Endothelial cell of umbilical vein (primary cell): ENCODE measurements at regions not wholly inside any gene's neighbourhood (a gene's known extent, or its start where the extent isn't known, plus 50 kb on each side); places are given as distances from the start of the nearest gene placed in this dataset.

Experiments
- BruUV-seq: library from RNA; stranded (reverse); fragments of 400-500 nt; replicated peaks from 2 replicates; lab custom pipeline; 2021; lab: Mats Ljungman, UMichigan
- CTCF ChIA-PET: fragments of 300-600, 350-600 bp; sonication (Branson Sonifier 250); formaldehyde crosslinking; loops from one replicate; lab custom pipeline; 2021; ENCODE audit warnings: antibody characterized with exemption, inconsistent platforms; lab: Charles Lee
- POLR2A ChIA-PET: fragments of 300-600, 350-600 bp; sonication (Branson Sonifier 250); formaldehyde crosslinking; loops from one replicate; lab custom pipeline; 2021; ENCODE audit warnings: antibody characterized with exemption, inconsistent platforms; lab: Charles Lee
- DNase-seq: peaks from one replicate; pipeline ENCODE4 v3.0.0-alpha.2; 2011; ENCODE audit warnings: low read depth, low spot score
- FAIRE-seq: peaks from 2 replicates; lab custom pipeline; 2011; peaks lifted over from hg19 to GRCh38; lab: Jason Lieb, UNC
- H2AFZ ChIP-seq: 2 replicates; pipeline ENCODE4 v1.6.0; 2012; ENCODE audit warnings: low read depth, low read length, control low read depth, inconsistent platforms
- H3K27ac ChIP-seq: 2 replicates; pipeline ENCODE4 v1.5.1; 2011; ENCODE audit warnings: low read depth, mild to moderate bottlenecking, control low read depth, low read length, moderate library complexity; ENCODE audit not compliant: insufficient read depth
- H3K27me3 ChIP-seq, 2 experiments: 2 replicates each; pipeline versions ENCODE4 v1.6.0 to v1.6.1; 2011; ENCODE audit warnings: low read length in 2 of 2, mixed read lengths in 1 of 2; ENCODE audit not compliant: control insufficient read depth in 2 of 2, insufficient read depth in 2 of 2
- H3K36me3 ChIP-seq, 2 experiments: 2 replicates in 1 of 2; 3 replicates in 1 of 2; pipeline ENCODE4 v1.5.1; 2011; ENCODE audit warnings: low read length in 2 of 2, mild to moderate bottlenecking in 1 of 2, moderate library complexity in 1 of 2; ENCODE audit not compliant: control insufficient read depth in 2 of 2, insufficient read depth in 2 of 2; ENCODE audit errors: extremely low read depth in 1 of 2
- H3K4me1 ChIP-seq: 3 replicates; pipeline ENCODE4 v1.5.1; 2011; ENCODE audit warnings: mild to moderate bottlenecking, low read length; ENCODE audit not compliant: control insufficient read depth, insufficient read depth; ENCODE audit errors: extremely low read depth
- H3K4me2 ChIP-seq: 2 replicates; pipeline ENCODE4 v1.6.1; 2011; ENCODE audit warnings: low read length, control low read depth, mixed read lengths; ENCODE audit not compliant: insufficient read depth
- H3K4me3 ChIP-seq, 3 experiments: fragments of 200-600 bp in 1 of 3; sonication (generic), shearing (Covaris generic) in 1 of 3; replicated peaks in 1 of 3; 2 replicates each; pipeline ENCODE4 v1.5.1; 2011 to 2016; ENCODE audit warnings: control low read depth in 3 of 3, low read length in 3 of 3, mild to moderate bottlenecking in 2 of 3, inconsistent platforms in 1 of 3, low read depth in 1 of 3, moderate library complexity in 1 of 3; ENCODE audit not compliant: insufficient read depth in 1 of 3
- H3K79me2 ChIP-seq: 2 replicates; pipeline ENCODE4 v1.6.0; 2012; ENCODE audit warnings: low read length, inconsistent platforms; ENCODE audit not compliant: control insufficient read depth, insufficient read depth
- H3K9ac ChIP-seq: replicated peaks from 2 replicates; pipeline ENCODE3; 2011; ENCODE audit warnings: low read length, control low read depth; ENCODE audit not compliant: insufficient read depth; ENCODE audit errors: extremely low read depth
- H3K9me1 ChIP-seq: replicated peaks from 3 replicates; pipeline ENCODE4 v1.6.0; 2011; ENCODE audit warnings: mild to moderate bottlenecking, low read length; ENCODE audit not compliant: control insufficient read depth, insufficient read depth; ENCODE audit errors: extremely low read depth
- H3K9me3 ChIP-seq: replicated peaks from 2 replicates; pipeline ENCODE4 v1.5.1; 2012; ENCODE audit warnings: low read length, inconsistent platforms; ENCODE audit not compliant: control insufficient read depth, insufficient read depth
- H4K20me1 ChIP-seq: replicated peaks from 2 replicates; pipeline ENCODE3; 2011; ENCODE audit warnings: mild to moderate bottlenecking, low read length; ENCODE audit not compliant: control insufficient read depth, insufficient read depth; ENCODE audit errors: extremely low read depth
- CTCF ChIP-seq, 2 donors: IDR thresholded peaks; 1 replicate in 1 of 2; 2 replicates in 1 of 2; pipeline ENCODE4 v1.5.1; 2011; ENCODE audit warnings: low read length in 2 of 2, mild to moderate bottlenecking in 2 of 2, moderate library complexity in 2 of 2, control low read depth in 1 of 2, inconsistent platforms in 1 of 2, low read depth in 1 of 2; ENCODE audit not compliant: insufficient read depth in 1 of 2; ENCODE audit errors: extremely low read depth in 1 of 2
- FOS ChIP-seq: IDR thresholded peaks from 2 replicates; pipeline ENCODE4 v1.6.1; 2011; ENCODE audit warnings: mild to moderate bottlenecking, low read length, moderate library complexity, borderline replicate concordance; ENCODE audit not compliant: insufficient read depth
- GATA2 ChIP-seq: IDR thresholded peaks from 2 replicates; pipeline ENCODE4 v1.7.0; 2011; ENCODE audit warnings: low read depth, mild to moderate bottlenecking, moderate library complexity, mixed read lengths, low read length; ENCODE audit not compliant: insufficient read length, insufficient read depth
- MAX ChIP-seq: IDR thresholded peaks from 2 replicates; pipeline ENCODE4 v1.6.1; 2011; ENCODE audit not compliant: insufficient read depth, insufficient read length
- MYC ChIP-seq: IDR thresholded peaks from one replicate; pipeline ENCODE4 v1.6.1; 2011; ENCODE audit warnings: mild to moderate bottlenecking, low read depth, low read length
- POLR2A ChIP-seq: IDR thresholded peaks from 2 replicates; pipeline ENCODE4 v1.6.1; 2012; ENCODE audit warnings: low read depth, mild to moderate bottlenecking, control low read depth, low read length
- POLR2AphosphoS5 ChIP-seq: IDR thresholded peaks from 2 replicates; pipeline ENCODE4 v1.6.1; 2012; ENCODE audit warnings: low read depth, mild to moderate bottlenecking, control low read depth, low read length, moderate library complexity; ENCODE audit not compliant: insufficient read depth
- dilution Hi-C: fragments of 300-500 bp; cut with MboI; formaldehyde crosslinking; loops from one replicate; pipeline ENCODE4 v1.15.0; 2019; ENCODE audit warnings: low sequenced_read_pairs; ENCODE audit not compliant: extremely low pct_ligation_motif_present
- intact Hi-C: fragments of 100-400 bp; cut with micrococcal nuclease; formaldehyde crosslinking; loops from one replicate; pipeline ENCODE4 v1.10.0; 2022

GRCh38 chr18:2144811-2145210 lies 426.5 kb downstream of the METTL4 start:
- TF ChIP-seq MYC (no peak), POLR2AphosphoS5 (no peak), MAX (no peak), FOS (no peak), CTCF (IDR thresholded peaks at IDR 0.05; ENCODE audit: extremely low read depth in 1 of 2, insufficient read depth in 1 of 2, low read depth in 1 of 2, low read length in 2 of 2) (no peak), POLR2A (no peak), GATA2 (no peak)
- H3K4me1 ChIP-seq, result no peaks in the 10 kb centered on the region
- ChIA-PET CTCF (no interaction called here), POLR2A (no interaction called here)
- no peak overlapping the region for H2AFZ ChIP-seq
- DNase-seq (no peak), FAIRE-seq (no peak)
- H3K9ac ChIP-seq, result no peak overlapping the region
- H3K4me3 ChIP-seq, result no peak overlapping the region
- intact Hi-C loops, result no loop called here
- H3K27me3 ChIP-seq, result no peaks in the 10 kb centered on the region
- H3K4me2 ChIP-seq, result no peak overlapping the region
- dilution Hi-C loops, result no loop called here
- H3K9me3 ChIP-seq, result no peaks in the 10 kb centered on the region
- no peaks in the 10 kb centered on the region for H3K36me3 ChIP-seq
- no peaks in the 10 kb centered on the region for H4K20me1 ChIP-seq
- no peaks in the 10 kb centered on the region for H3K79me2 ChIP-seq
- no TSS peak for BruUV-seq
- no peak overlapping the region for H3K27ac ChIP-seq
- no peaks in the 10 kb centered on the region for H3K9me1 ChIP-seq
